ENCODE measurements at regions not wholly inside any gene's neighbourhood (a gene's known extent, or its start where the extent isn't known, plus 50 kb on each side); places are given as distances from the start of the nearest gene placed in this dataset.
A peak's percentile ranks its signal among the peaks of the same experiment; 100 is the strongest.

DNA sequence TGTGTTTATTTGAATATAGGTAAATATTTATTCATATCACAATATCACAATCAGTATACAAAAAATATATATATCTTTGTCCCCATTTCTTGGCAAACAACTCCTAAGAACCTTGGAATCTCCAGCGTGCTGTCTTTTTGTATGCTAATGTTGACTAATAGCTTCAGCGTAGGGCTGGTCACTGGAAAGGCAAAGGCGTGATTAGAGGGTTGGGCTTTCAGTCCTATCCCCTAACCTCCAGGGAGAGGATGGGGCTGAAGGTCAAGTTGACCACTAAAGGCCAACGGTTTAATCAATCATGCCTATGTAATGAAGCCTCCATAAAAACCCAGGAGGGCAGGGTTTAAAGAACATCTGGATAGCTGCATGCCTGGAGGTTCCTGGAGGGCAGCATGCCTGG, 79.6 kb upstream of the BNC2 start:
- TF ChIP-seq, protein P1, sequence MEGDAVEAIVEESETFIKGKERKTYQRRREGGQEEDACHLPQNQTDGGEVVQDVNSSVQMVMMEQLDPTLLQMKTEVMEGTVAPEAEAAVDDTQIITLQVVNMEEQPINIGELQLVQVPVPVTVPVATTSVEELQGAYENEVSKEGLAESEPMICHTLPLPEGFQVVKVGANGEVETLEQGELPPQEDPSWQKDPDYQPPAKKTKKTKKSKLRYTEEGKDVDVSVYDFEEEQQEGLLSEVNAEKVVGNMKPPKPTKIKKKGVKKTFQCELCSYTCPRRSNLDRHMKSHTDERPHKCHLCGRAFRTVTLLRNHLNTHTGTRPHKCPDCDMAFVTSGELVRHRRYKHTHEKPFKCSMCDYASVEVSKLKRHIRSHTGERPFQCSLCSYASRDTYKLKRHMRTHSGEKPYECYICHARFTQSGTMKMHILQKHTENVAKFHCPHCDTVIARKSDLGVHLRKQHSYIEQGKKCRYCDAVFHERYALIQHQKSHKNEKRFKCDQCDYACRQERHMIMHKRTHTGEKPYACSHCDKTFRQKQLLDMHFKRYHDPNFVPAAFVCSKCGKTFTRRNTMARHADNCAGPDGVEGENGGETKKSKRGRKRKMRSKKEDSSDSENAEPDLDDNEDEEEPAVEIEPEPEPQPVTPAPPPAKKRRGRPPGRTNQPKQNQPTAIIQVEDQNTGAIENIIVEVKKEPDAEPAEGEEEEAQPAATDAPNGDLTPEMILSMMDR (IDR thresholded peaks at IDR 0.05) = no peak

- TF ChIP-seq, protein P1 (IDR thresholded peaks at IDR 0.05) = no peak
Measured at GRCh38 chr9:16930578-16930977, 60.1 kb upstream of the BNC2 start.

GRCh38 chr9:16928179-16928945, 57.9 kb upstream of the BNC2 start:
- TF ChIP-seq, protein P1 (IDR thresholded peaks at IDR 0.05) = no peak

- TF ChIP-seq, protein P1 (IDR thresholded peaks at IDR 0.05) = no peak
Measured at GRCh38 chr9:16925426-16925825, 55.0 kb upstream of the BNC2 start.

GRCh38 chr9:16924311-16924915, 53.9 kb upstream of the BNC2 start:
- TF ChIP-seq, protein P1 (IDR thresholded peaks at IDR 0.05) = no peak

DNA sequence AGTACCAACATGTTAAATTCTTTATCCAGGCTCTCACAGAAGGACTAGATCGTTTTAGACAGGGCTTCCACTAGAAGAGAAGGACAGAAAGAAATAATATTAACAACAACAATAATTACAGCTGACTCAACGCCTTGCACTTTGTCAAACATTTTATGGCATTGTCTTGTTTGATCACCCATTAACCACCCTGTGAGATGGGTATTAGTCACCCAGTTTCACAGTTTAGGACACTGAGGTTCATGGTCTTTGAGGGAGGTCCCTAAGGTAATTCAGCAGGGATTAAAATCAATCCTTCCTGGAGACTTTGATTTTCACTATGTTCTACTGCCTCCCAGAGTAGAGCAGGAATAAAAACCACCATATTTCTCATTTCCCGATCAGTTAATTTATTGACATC, 51.4 kb upstream of the BNC2 start:
- TF ChIP-seq, protein P1 (IDR thresholded peaks at IDR 0.05) = peak; percentile 9; the same call in 1 of the 2 replicates

All from LNCAP (cell line).